Left lung (tissue), 4 donors: ENCODE measurements at regions not wholly inside any gene's neighbourhood (a gene's known extent, or its start where the extent isn't known, plus 50 kb on each side); places are given as distances from the start of the nearest gene placed in this dataset.

Experiments
- ATAC-seq: fragments of 200-7000 bp; cut with Tn5 transposase; one replicate; pipeline ENCODE4 v1.9.1; 2020; ENCODE audit warnings: moderate library complexity
- DNase-seq, 4 donors: peaks; one replicate each; pipeline ENCODE4 v3.0.0-alpha.2; 2013 to 2020
- H3K27ac ChIP-seq, 2 donors: fragments of 200-600 bp; sonication (generic) in 1 of 2; one replicate each; pipeline versions ENCODE4 v1.5.0 to v1.8.0; 2020 to 2021
- H3K27me3 ChIP-seq, 2 donors: fragments of 200-600 bp; sonication (generic) in 1 of 2; one replicate each; pipeline versions ENCODE4 v1.5.0 to v1.8.0; 2020 to 2021
- H3K36me3 ChIP-seq, 2 donors: fragments of 200-600 bp; sonication (generic) in 1 of 2; one replicate each; pipeline versions ENCODE4 v1.5.0 to v1.8.0; 2020 to 2021
- H3K4me1 ChIP-seq, 2 donors: fragments of 200-600 bp; one replicate each; pipeline ENCODE4 v1.8.0; 2021
- H3K4me3 ChIP-seq, 2 donors: fragments of 200-600 bp; sonication (generic) in 1 of 2; one replicate each; pipeline versions ENCODE4 v1.5.0 to v1.8.0; 2020 to 2021; ENCODE audit warnings: mild to moderate bottlenecking in 1 of 2
- H3K9me3 ChIP-seq, 2 donors: fragments of 200-600 bp; sonication (generic) in 1 of 2; one replicate each; pipeline versions ENCODE4 v1.5.0 to v1.8.0; 2020 to 2021
- intact Hi-C, 2 donors: fragments of 100-400 bp; cut with DNase I; formaldehyde crosslinking; loops; one replicate each; pipeline versions ENCODE4 v1.11.2 to v1.14.2; 2022
- TF ChIP-seq, protein P1 (sequence below), 2 donors: fragments of 200-600 bp; sonication (generic) in 1 of 2; IDR thresholded peaks; one replicate each; pipeline versions ENCODE4 v1.5.0 to v1.8.0; 2021; ENCODE audit warnings: antibody characterized with exemption in 2 of 2
- donor health status: DM: no; HTN: yes; CAD: no.
- donor health status: DM: no; HTN: no; CAD: no.

DNA sequence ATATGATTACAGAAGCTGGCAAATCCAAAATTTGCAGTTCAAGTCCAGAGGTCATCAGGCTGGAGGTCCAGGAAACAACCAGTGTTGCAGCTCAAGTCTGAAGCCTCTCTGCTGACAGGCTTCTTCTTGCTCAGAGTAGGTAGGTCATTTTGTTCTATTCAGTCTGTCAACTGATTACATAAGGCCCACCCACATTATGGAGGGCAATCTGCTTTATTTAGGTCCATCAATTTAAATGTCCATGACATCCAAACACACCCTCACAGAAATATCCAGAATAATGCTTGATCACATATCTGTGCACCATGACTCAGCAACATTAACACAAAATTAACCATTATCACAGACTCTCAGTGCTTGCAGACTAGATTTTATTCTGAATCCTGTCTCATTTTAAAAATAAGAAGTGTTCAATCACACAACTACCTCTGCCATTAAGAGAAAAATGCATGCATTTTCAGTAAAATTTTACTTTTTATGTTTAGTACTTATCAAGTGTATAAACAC is 759.2 kb upstream of the ADGRB3 start:
- Histone ChIP-seq H3K4me1 (no peaks in the 10 kb centered on the region), H3K36me3 (no peaks in the 10 kb centered on the region), H3K4me3 (no peak overlapping the region), H3K9me3 (peaks cover 0 to 34% of the 10 kb centered on the region in 2 donors), H3K27ac (no peak overlapping the region), H3K27me3 (no peaks in the 10 kb centered on the region)
- TF ChIP-seq, protein P1, sequence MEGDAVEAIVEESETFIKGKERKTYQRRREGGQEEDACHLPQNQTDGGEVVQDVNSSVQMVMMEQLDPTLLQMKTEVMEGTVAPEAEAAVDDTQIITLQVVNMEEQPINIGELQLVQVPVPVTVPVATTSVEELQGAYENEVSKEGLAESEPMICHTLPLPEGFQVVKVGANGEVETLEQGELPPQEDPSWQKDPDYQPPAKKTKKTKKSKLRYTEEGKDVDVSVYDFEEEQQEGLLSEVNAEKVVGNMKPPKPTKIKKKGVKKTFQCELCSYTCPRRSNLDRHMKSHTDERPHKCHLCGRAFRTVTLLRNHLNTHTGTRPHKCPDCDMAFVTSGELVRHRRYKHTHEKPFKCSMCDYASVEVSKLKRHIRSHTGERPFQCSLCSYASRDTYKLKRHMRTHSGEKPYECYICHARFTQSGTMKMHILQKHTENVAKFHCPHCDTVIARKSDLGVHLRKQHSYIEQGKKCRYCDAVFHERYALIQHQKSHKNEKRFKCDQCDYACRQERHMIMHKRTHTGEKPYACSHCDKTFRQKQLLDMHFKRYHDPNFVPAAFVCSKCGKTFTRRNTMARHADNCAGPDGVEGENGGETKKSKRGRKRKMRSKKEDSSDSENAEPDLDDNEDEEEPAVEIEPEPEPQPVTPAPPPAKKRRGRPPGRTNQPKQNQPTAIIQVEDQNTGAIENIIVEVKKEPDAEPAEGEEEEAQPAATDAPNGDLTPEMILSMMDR (IDR thresholded peaks at IDR 0.05) = no peak
- no peak for DNase-seq
- ATAC-seq = no peak
- intact Hi-C loops = no loop called here

DNA sequence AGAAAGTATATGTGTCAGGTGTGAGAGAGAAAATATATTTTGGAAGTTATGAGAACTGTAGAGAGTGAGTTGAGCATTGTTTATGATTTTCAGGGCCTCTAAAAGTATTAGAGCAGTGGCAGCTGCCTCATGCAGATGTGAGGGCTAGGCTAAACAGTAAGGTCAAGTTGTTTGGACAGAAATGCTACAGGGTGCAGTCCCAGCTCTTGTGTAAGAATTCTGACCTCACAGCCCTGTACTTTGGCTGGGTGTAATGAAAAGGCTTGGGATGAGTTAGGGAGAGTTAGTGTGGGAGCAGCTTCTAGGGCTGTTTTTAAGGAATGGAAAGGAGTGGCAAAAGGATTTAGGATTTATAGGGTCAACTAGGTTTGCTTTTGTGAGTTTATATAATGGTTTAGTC is 764.8 kb upstream of the ADGRB3 start:
- H3K27me3 ChIP-seq = no peaks in the 10 kb centered on the region
- H3K27ac ChIP-seq = no peak overlapping the region
- intact Hi-C loops = no loop called here
- no peaks in the 10 kb centered on the region for H3K36me3 ChIP-seq
- H3K9me3 ChIP-seq = peaks cover 0 to 25% of the 10 kb centered on the region in 2 donors
- H3K4me3 ChIP-seq = no peak overlapping the region
- no peaks in the 10 kb centered on the region for H3K4me1 ChIP-seq
- DNase-seq (no peak), ATAC-seq (no peak)
- TF ChIP-seq, protein P1 (IDR thresholded peaks at IDR 0.05) = no peak

DNA sequence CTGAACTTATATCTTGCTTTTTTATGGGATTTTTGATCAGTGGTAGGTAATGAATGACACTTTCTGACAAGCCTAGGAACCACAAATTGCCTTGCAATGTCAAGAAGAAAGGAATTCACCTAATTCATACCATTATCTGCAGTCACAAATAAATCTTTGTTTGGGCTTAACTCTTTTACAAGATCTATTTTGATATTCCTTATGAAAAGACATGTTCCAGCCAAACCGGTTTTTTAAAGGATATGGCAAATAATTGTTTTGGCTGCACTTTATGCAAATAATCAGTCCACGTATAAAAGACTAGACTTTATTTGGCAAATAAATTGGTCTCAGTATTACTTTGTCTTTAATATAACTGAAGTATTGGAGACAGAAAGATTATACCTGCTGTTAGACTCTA is 771.7 kb upstream of the ADGRB3 start:
- H3K36me3 ChIP-seq = no peaks in the 10 kb centered on the region
- H3K27ac ChIP-seq = no peak overlapping the region
- H3K27me3 ChIP-seq = no peaks in the 10 kb centered on the region
- TF ChIP-seq, protein P1 (IDR thresholded peaks at IDR 0.05) = no peak
- H3K4me1 ChIP-seq = no peaks in the 10 kb centered on the region
- DNase-seq (no peak), ATAC-seq (no peak)
- H3K4me3 ChIP-seq = no peak overlapping the region
- intact Hi-C loops = no loop called here
- peaks cover 0 to 4% of the 10 kb centered on the region in 2 donors for H3K9me3 ChIP-seq

DNA sequence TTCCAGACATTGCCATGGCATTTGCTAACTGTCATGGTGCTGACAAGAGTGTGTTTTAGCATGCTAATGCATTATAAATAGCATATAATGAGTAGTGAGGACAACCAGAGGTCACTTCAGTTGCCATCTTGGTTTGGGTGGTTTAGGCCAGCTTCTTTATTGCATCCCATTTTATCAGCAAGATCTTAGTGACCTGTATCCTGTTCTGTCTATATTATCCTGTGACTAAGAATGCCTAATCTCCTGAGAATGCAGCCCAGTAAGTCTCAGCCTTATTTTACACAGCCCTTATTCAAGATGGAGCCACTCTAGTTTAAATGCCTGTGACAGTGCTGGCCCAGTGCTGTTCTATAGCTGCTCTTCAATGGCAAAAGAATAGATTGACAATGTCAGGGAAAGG is 781.0 kb upstream of the ADGRB3 start:
- no peaks in the 10 kb centered on the region for H3K4me1 ChIP-seq
- H3K36me3 ChIP-seq = no peaks in the 10 kb centered on the region
- peaks cover 0 to 7% of the 10 kb centered on the region in 2 donors for H3K9me3 ChIP-seq
- H3K4me3 ChIP-seq = no peak overlapping the region
- intact Hi-C loops = no loop called here
- ATAC-seq (no peak), DNase-seq (no peak)
- TF ChIP-seq, protein P1 (IDR thresholded peaks at IDR 0.05) = no peak
- no peak overlapping the region for H3K27ac ChIP-seq
- no peaks in the 10 kb centered on the region for H3K27me3 ChIP-seq

DNA sequence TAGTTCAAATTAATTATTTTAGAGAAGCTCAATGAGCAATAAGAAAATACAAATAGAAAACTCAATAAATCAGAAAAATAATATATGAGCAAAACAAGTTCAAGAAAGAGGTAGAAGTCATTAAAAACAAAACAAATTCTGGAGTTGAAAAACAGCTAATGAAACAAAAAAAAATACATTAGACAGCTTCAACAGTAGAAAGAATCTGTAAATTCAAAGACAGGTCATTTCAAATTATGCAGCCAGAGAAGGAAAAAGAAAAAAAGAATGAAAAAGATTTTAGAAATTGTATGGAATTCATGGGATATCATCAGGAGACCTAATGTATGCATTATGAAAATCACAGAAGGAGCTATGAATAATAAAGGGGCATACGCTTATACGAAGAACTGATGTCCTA is 795.3 kb upstream of the ADGRB3 start:
- Histone ChIP-seq H3K4me1 (no peaks in the 10 kb centered on the region), H3K27ac (no peak overlapping the region), H3K36me3 (no peaks in the 10 kb centered on the region), H3K27me3 (no peaks in the 10 kb centered on the region), H3K4me3 (no peak overlapping the region), H3K9me3 (peaks cover 0 to 25% of the 10 kb centered on the region in 2 donors)
- ATAC-seq (no peak), DNase-seq (no peak)
- intact Hi-C loops = no loop called here
- TF ChIP-seq, protein P1 (IDR thresholded peaks at IDR 0.05) = no peak
